ENCODE measurements at regions not wholly inside any gene's neighbourhood (a gene's known extent, or its start where the extent isn't known, plus 50 kb on each side); places are given as distances from the start of the nearest gene placed in this dataset.

GRCh38 chr5:141757402-141757801, 75.4 kb upstream of the ARAP3 start:
- TF ChIP-seq CTCF (conservative IDR thresholded peaks at IDR 0.05 in 1 of 2, IDR thresholded peaks at IDR 0.05 in 1 of 2; ENCODE audit: low read depth in 1 of 2, low read length in 2 of 2) (peak; percentile 47 to 54), EZH2 (IDR thresholded peaks at IDR 0.05; ENCODE audit: low read length, missing control alignments) (no peak)

All from fibroblast of lung (primary cell).